ENCODE measurements at regions not wholly inside any gene's neighbourhood (a gene's known extent, or its start where the extent isn't known, plus 50 kb on each side); places are given as distances from the start of the nearest gene placed in this dataset.
"Not testable (repeated sequence)": the region's sequence is repeated elsewhere in the genome, so short reads cannot be mapped to it uniquely, and the experiment has no call there.

GRCh38 chr3:125697979-125698640, 102.8 kb upstream of the OSBPL11 start:
- not testable (repeated sequence) for DNase-seq

GRCh38 chr3:125715651-125716050, 120.4 kb upstream of the OSBPL11 start:
- DNase-seq = no peak

GRCh38 chr3:125732151-125732550, 136.9 kb upstream of the OSBPL11 start:
- not testable (repeated sequence) for DNase-seq

- DNase-seq = not testable (repeated sequence)
Observed at GRCh38 chr3:125741991-125742718, 146.9 kb upstream of the OSBPL11 start.

- DNase-seq = not testable (repeated sequence)
Observed at GRCh38 chr3:125742845-125743244, 147.5 kb upstream of the OSBPL11 start.

GRCh38 chr3:125757050-125757449, 161.8 kb upstream of the OSBPL11 start:
- not testable (repeated sequence) for DNase-seq

- DNase-seq = not testable (repeated sequence)
Observed at GRCh38 chr3:125758641-125759130, 163.4 kb upstream of the OSBPL11 start.

- not testable (repeated sequence) for DNase-seq
Observed at GRCh38 chr3:125762601-125763000, 167.3 kb upstream of the OSBPL11 start.

- DNase-seq = not testable (repeated sequence)
Observed at GRCh38 chr3:125766285-125766826, 171.1 kb upstream of the OSBPL11 start.

GRCh38 chr3:125766931-125767330, 171.6 kb upstream of the OSBPL11 start:
- not testable (repeated sequence) for DNase-seq

GRCh38 chr3:125767641-125768040, 172.3 kb upstream of the OSBPL11 start:
- no peak for DNase-seq

- not testable (repeated sequence) for DNase-seq
Observed at GRCh38 chr3:125768821-125769220, 173.5 kb upstream of the OSBPL11 start.

GRCh38 chr3:125771506-125771905, 176.2 kb upstream of the OSBPL11 start:
- not testable (repeated sequence) for DNase-seq

- not testable (repeated sequence) for DNase-seq
Observed at GRCh38 chr3:125774433-125775034, 179.2 kb upstream of the OSBPL11 start.

- DNase-seq = not testable (repeated sequence)
Observed at GRCh38 chr3:125775106-125775505, 179.8 kb upstream of the OSBPL11 start.

GRCh38 chr3:125775606-125776294, 180.5 kb upstream of the OSBPL11 start:
- not testable (repeated sequence) for DNase-seq

- DNase-seq = not testable (repeated sequence)
Observed at GRCh38 chr3:125779276-125779675, 184.0 kb upstream of the OSBPL11 start.

GRCh38 chr3:125779918-125780317, 184.6 kb upstream of the OSBPL11 start:
- DNase-seq = not testable (repeated sequence)

- not testable (repeated sequence) for DNase-seq
Observed at GRCh38 chr3:125781678-125782077, 186.4 kb upstream of the OSBPL11 start.

- not testable (repeated sequence) for DNase-seq
Observed at GRCh38 chr3:125790312-125790711, 178.7 kb upstream of the ROPN1B start.

- not testable (repeated sequence) for DNase-seq
Observed at GRCh38 chr3:125791021-125791420, 178.0 kb upstream of the ROPN1B start.

GRCh38 chr3:125810010-125810409, 159.0 kb upstream of the ROPN1B start:
- DNase-seq = not testable (repeated sequence)

- DNase-seq = not testable (repeated sequence)
Observed at GRCh38 chr3:125822175-125822574, 146.8 kb upstream of the ROPN1B start.
